Neural cell (in vitro differentiated cells): ENCODE measurements at regions not wholly inside any gene's neighbourhood (a gene's known extent, or its start where the extent isn't known, plus 50 kb on each side); places are given as distances from the start of the nearest gene placed in this dataset.

Experiments used
- H2AFZ ChIP-seq: fragments of 200-600, 300-800 bp; sonication (generic), shearing (Covaris generic); 2 replicates; pipeline ENCODE4 v1.6.0; 2014; ENCODE audit warnings: low read depth, mild to moderate bottlenecking, antibody characterized with exemption, low read length, moderate library complexity
- H3F3A ChIP-seq: fragments of 200-600 bp; shearing (Covaris generic); 2 replicates; pipeline ENCODE4 v1.6.1; 2016; ENCODE audit warnings: mild to moderate bottlenecking, moderate library complexity, mixed read lengths, antibody characterized with exemption, low read length; ENCODE audit not compliant: insufficient read depth, poor library complexity, severe bottlenecking
- H3K27ac ChIP-seq: fragments of 200-600, 300-800 bp; sonication (generic), shearing (Covaris generic); 2 replicates; pipeline ENCODE4 v1.5.1; 2014; ENCODE audit warnings: mild to moderate bottlenecking, low read length, moderate library complexity
- H3K27me3 ChIP-seq: fragments of 300-800, 200-600 bp; sonication (generic), shearing (Covaris generic); 2 replicates; pipeline ENCODE4 v1.6.0; 2014; ENCODE audit warnings: mild to moderate bottlenecking, low read depth, low read length, moderate library complexity; ENCODE audit not compliant: insufficient read depth
- H3K36me3 ChIP-seq: fragments of 300-800, 200-600 bp; sonication (generic), shearing (Covaris generic); 2 replicates; pipeline ENCODE4 v1.5.1; 2014; ENCODE audit warnings: mild to moderate bottlenecking, antibody characterized with exemption, low read length, moderate library complexity; ENCODE audit not compliant: insufficient read depth
- H3K4me2 ChIP-seq: fragments of 300-800, 200-600 bp; sonication (generic), shearing (Covaris generic); 2 replicates; pipeline ENCODE4 v1.6.0; 2014; ENCODE audit warnings: mild to moderate bottlenecking, low read length
- H3K4me3 ChIP-seq: fragments of 300-800, 200-600 bp; sonication (generic), shearing (Covaris generic); 2 replicates; pipeline ENCODE4 v1.5.1; 2014; ENCODE audit warnings: mild to moderate bottlenecking, low read length, moderate library complexity
- H3K79me2 ChIP-seq: fragments of 200-600 bp; shearing (Covaris generic); replicated peaks from 2 replicates; pipeline ENCODE4 v1.6.0; 2014; ENCODE audit warnings: mild to moderate bottlenecking, low read length, moderate library complexity; ENCODE audit not compliant: insufficient read depth
- H3K9ac ChIP-seq: fragments of 300-800, 200-600 bp; sonication (generic), shearing (Covaris generic); 2 replicates; pipeline ENCODE4 v1.6.1; 2016; ENCODE audit warnings: mild to moderate bottlenecking, low read length, mixed read lengths
- H3K9me2 ChIP-seq: fragments of 200-600 bp; shearing (Covaris generic); 2 replicates; pipeline ENCODE4 v1.6.1; 2016; ENCODE audit warnings: mild to moderate bottlenecking, low read length, mixed read lengths; ENCODE audit not compliant: insufficient read depth
- H3K9me3 ChIP-seq: fragments of 200-600, 300-800 bp; sonication (generic), shearing (Covaris generic); 2 replicates; pipeline ENCODE4 v1.6.1; 2016; ENCODE audit warnings: mild to moderate bottlenecking, mixed run types, low read length, moderate library complexity, mixed read lengths
- H4K20me1 ChIP-seq: fragments of 200-600 bp; shearing (Covaris generic); 2 replicates; pipeline ENCODE4 v1.6.1; 2016; ENCODE audit warnings: mild to moderate bottlenecking, mixed run types; ENCODE audit not compliant: insufficient read depth
- CTCF ChIP-seq: fragments of 450-650 bp; IDR thresholded peaks from 2 replicates; pipeline ENCODE4 v1.5.1; 2014; ENCODE audit warnings: antibody characterized with exemption, mild to moderate bottlenecking, moderate library complexity; ENCODE audit not compliant: poor library complexity, severe bottlenecking
- EP300 ChIP-seq: fragments of 450-650 bp; conservative IDR thresholded peaks from 2 replicates; pipeline ENCODE4 v1.6.1; 2014; ENCODE audit warnings: antibody characterized with exemption, mild to moderate bottlenecking, moderate library complexity; ENCODE audit not compliant: poor library complexity, severe bottlenecking
- EZH2 ChIP-seq: fragments of 200-600, 300-800 bp; shearing (Covaris generic), sonication (generic); IDR thresholded peaks from 2 replicates; pipeline ENCODE4 v1.6.1; 2014; ENCODE audit warnings: antibody characterized with exemption, low read length, borderline replicate concordance, mild to moderate bottlenecking; ENCODE audit not compliant: insufficient read depth, poor library complexity, severe bottlenecking
- MXI1 ChIP-seq: fragments of 450-650 bp; conservative IDR thresholded peaks from 2 replicates; pipeline ENCODE4 v1.6.1; 2014; ENCODE audit warnings: antibody characterized with exemption, mild to moderate bottlenecking; ENCODE audit not compliant: poor library complexity, severe bottlenecking
- POLR2AphosphoS5 ChIP-seq: IDR thresholded peaks from 2 replicates; pipeline ENCODE4 v1.6.1; 2012
- RAD21 ChIP-seq: fragments of 450-650 bp; conservative IDR thresholded peaks from 2 replicates; pipeline ENCODE4 v1.6.1; 2014; ENCODE audit warnings: antibody characterized with exemption, mild to moderate bottlenecking, moderate library complexity
- REST ChIP-seq: IDR thresholded peaks from 2 replicates; pipeline ENCODE4 v1.6.1; 2012; ENCODE audit warnings: borderline replicate concordance
- SMC3 ChIP-seq: fragments of 450-650 bp; conservative IDR thresholded peaks from 2 replicates; pipeline ENCODE4 v1.6.1; 2014; ENCODE audit warnings: antibody characterized with exemption, mild to moderate bottlenecking, moderate library complexity; ENCODE audit not compliant: poor library complexity
- TAF1 ChIP-seq: IDR thresholded peaks from 2 replicates; pipeline ENCODE4 v1.6.1; 2012; ENCODE audit warnings: low read depth

GRCh38 chrX:45758738-45759397 is 558.2 kb upstream of the DIPK2B start:
- H3K27ac ChIP-seq = no peak overlapping the region
- no peaks in the 10 kb centered on the region for H3K36me3 ChIP-seq

GRCh38 chrX:45758319-45758718 is 557.6 kb upstream of the DIPK2B start:
- Histone ChIP-seq H3K4me3 (no peak overlapping the region), H3K4me2 (no peak overlapping the region), H3K36me3 (no peaks in the 10 kb centered on the region), H3K27ac (no peak overlapping the region), H4K20me1 (no peaks in the 10 kb centered on the region), H3K9ac (no peak overlapping the region), H3K79me2 (no peaks in the 10 kb centered on the region), H3F3A (no peaks in the 10 kb centered on the region), H3K9me2 (no peaks in the 10 kb centered on the region), H2AFZ (no peak overlapping the region), H3K27me3 (no peaks in the 10 kb centered on the region), H3K9me3 (no peaks in the 10 kb centered on the region)
- TF ChIP-seq RAD21 (no peak), EP300 (no peak), EZH2 (no peak), POLR2AphosphoS5 (no peak), CTCF (no peak), TAF1 (no peak)

More at GRCh38 chrX:45758738-45759397, 558.2 kb upstream of the DIPK2B start:
- Histone ChIP-seq H3K4me2 (no peak overlapping the region), H3F3A (no peaks in the 10 kb centered on the region), H4K20me1 (no peaks in the 10 kb centered on the region), H3K27me3 (no peaks in the 10 kb centered on the region), H3K9me2 (no peaks in the 10 kb centered on the region), H3K4me3 (no peak overlapping the region), H3K9ac (no peak overlapping the region), H3K9me3 (no peaks in the 10 kb centered on the region), H2AFZ (no peak overlapping the region), H3K79me2 (no peaks in the 10 kb centered on the region)
- no peak for TF ChIP-seq MXI1
- no peak for TF ChIP-seq POLR2AphosphoS5
- TF ChIP-seq REST = no peak
- no peak for TF ChIP-seq RAD21
- no peak for TF ChIP-seq EP300
- TF ChIP-seq SMC3 = no peak
- no peak for TF ChIP-seq TAF1
- no peak for TF ChIP-seq EZH2
- TF ChIP-seq CTCF = no peak
